Parathyroid adenoma (tissue), 2 donors: ENCODE measurements at regions not wholly inside any gene's neighbourhood (a gene's known extent, or its start where the extent isn't known, plus 50 kb on each side); places are given as distances from the start of the nearest gene placed in this dataset.

Experiments
- H2AFZ ChIP-seq: fragments of 300-600 bp; sonication (generic); one replicate; pipeline ENCODE4 v1.7.0; 2017; ENCODE audit warnings: antibody characterized with exemption, mild to moderate bottlenecking
- H3K27ac ChIP-seq: fragments of 300-600 bp; sonication (generic); one replicate; pipeline ENCODE4 v1.7.0; 2017
- H3K27me3 ChIP-seq: fragments of 300-600 bp; sonication (generic); one replicate; pipeline ENCODE4 v1.7.0; 2017; ENCODE audit warnings: low read length; ENCODE audit not compliant: control insufficient read depth, insufficient read depth
- H3K36me3 ChIP-seq: fragments of 300-600 bp; sonication (generic); one replicate; pipeline ENCODE4 v1.7.0; 2017; ENCODE audit warnings: low read length; ENCODE audit not compliant: control insufficient read depth, insufficient read depth
- H3K4me1 ChIP-seq: fragments of 300-600 bp; sonication (generic); one replicate; pipeline ENCODE4 v1.7.0; 2017; ENCODE audit warnings: control low read depth
- H3K4me2 ChIP-seq: fragments of 300-600 bp; sonication (generic); one replicate; pipeline ENCODE4 v1.7.0; 2017; ENCODE audit warnings: low read length
- H3K4me3 ChIP-seq: fragments of 300-600 bp; sonication (generic); one replicate; pipeline ENCODE4 v1.7.0; 2017; ENCODE audit warnings: low read depth, low read length
- H3K79me2 ChIP-seq: fragments of 300-600 bp; sonication (generic); one replicate; pipeline ENCODE4 v1.7.0; 2017; ENCODE audit warnings: control low read depth
- H3K9ac ChIP-seq: fragments of 300-600 bp; sonication (generic); one replicate; pipeline ENCODE4 v1.7.0; 2017; ENCODE audit warnings: mild to moderate bottlenecking
- H3K9me3 ChIP-seq: fragments of 300-600 bp; sonication (generic); one replicate; pipeline ENCODE4 v1.7.0; 2017; ENCODE audit warnings: low read length; ENCODE audit not compliant: control insufficient read depth
- CTCF ChIP-seq: fragments of 300-600 bp; sonication (generic); IDR thresholded peaks from one replicate; pipeline ENCODE4 v1.7.0; 2017; ENCODE audit warnings: antibody characterized with exemption, mild to moderate bottlenecking
- donor health status: primary hyperparathyroidism.

GRCh38 chr2:215677481-215677880 is 241.6 kb upstream of the FN1 start:
- Histone ChIP-seq H3K4me2 (no peak overlapping the region), H3K36me3 (no peaks in the 10 kb centered on the region), H3K9ac (no peak overlapping the region), H3K27me3 (no peaks in the 10 kb centered on the region), H3K9me3 (no peaks in the 10 kb centered on the region), H3K4me1 (peaks cover 3% of the 10 kb centered on the region), H3K4me3 (no peak overlapping the region), H2AFZ (no peak overlapping the region), H3K27ac (no peak overlapping the region), H3K79me2 (no peaks in the 10 kb centered on the region)
- no peak for TF ChIP-seq CTCF

GRCh38 chr2:215672406-215672805 is 236.5 kb upstream of the FN1 start:
- Histone ChIP-seq H2AFZ (no peak overlapping the region), H3K4me1 (peaks cover 5% of the 10 kb centered on the region), H3K27me3 (no peaks in the 10 kb centered on the region), H3K4me3 (no peak overlapping the region), H3K36me3 (no peaks in the 10 kb centered on the region), H3K9me3 (no peaks in the 10 kb centered on the region), H3K79me2 (no peaks in the 10 kb centered on the region), H3K27ac (no peak overlapping the region), H3K4me2 (no peak overlapping the region), H3K9ac (no peak overlapping the region)
- no peak for TF ChIP-seq CTCF

- no peak for TF ChIP-seq CTCF
- no peak overlapping the region for H2AFZ ChIP-seq
- H3K9ac ChIP-seq, result no peak overlapping the region
- H3K36me3 ChIP-seq, result no peaks in the 10 kb centered on the region
- H3K4me2 ChIP-seq, result no peak overlapping the region
- peaks cover 5% of the 10 kb centered on the region for H3K4me1 ChIP-seq
- H3K9me3 ChIP-seq, result no peaks in the 10 kb centered on the region
- no peak overlapping the region for H3K4me3 ChIP-seq
- no peaks in the 10 kb centered on the region for H3K79me2 ChIP-seq
- no peak overlapping the region for H3K27ac ChIP-seq
- no peaks in the 10 kb centered on the region for H3K27me3 ChIP-seq
Measured at GRCh38 chr2:215671691-215672090, 235.8 kb upstream of the FN1 start.

- Histone ChIP-seq H3K4me2 (no peak overlapping the region), H3K4me3 (no peak overlapping the region), H2AFZ (no peak overlapping the region), H3K9me3 (no peaks in the 10 kb centered on the region), H3K79me2 (no peaks in the 10 kb centered on the region), H3K27ac (no peak overlapping the region), H3K9ac (no peak overlapping the region), H3K36me3 (no peaks in the 10 kb centered on the region), H3K4me1 (peaks cover 5% of the 10 kb centered on the region), H3K27me3 (no peaks in the 10 kb centered on the region)
- no peak for TF ChIP-seq CTCF
Measured at GRCh38 chr2:215671244-215671643, 235.4 kb upstream of the FN1 start.

- no peaks in the 10 kb centered on the region for H3K27me3 ChIP-seq
- no peak overlapping the region for H3K4me2 ChIP-seq
- no peaks in the 10 kb centered on the region for H3K79me2 ChIP-seq
- H3K9ac ChIP-seq, result no peak overlapping the region
- H3K36me3 ChIP-seq, result no peaks in the 10 kb centered on the region
- no peak overlapping the region for H3K4me3 ChIP-seq
- H3K27ac ChIP-seq, result no peak overlapping the region
- H2AFZ ChIP-seq, result no peak overlapping the region
- peaks cover 5% of the 10 kb centered on the region for H3K4me1 ChIP-seq
- no peak for TF ChIP-seq CTCF
- H3K9me3 ChIP-seq, result no peaks in the 10 kb centered on the region
Measured at GRCh38 chr2:215670396-215670795, 234.5 kb upstream of the FN1 start.
